Neural cell (in vitro differentiated cells): ENCODE measurements at regions not wholly inside any gene's neighbourhood (a gene's known extent, or its start where the extent isn't known, plus 50 kb on each side); places are given as distances from the start of the nearest gene placed in this dataset.

Experiments
- EP300 ChIP-seq: fragments of 450-650 bp; conservative IDR thresholded peaks from 2 replicates; pipeline ENCODE4 v1.6.1; 2014; ENCODE audit warnings: antibody characterized with exemption, mild to moderate bottlenecking, moderate library complexity; ENCODE audit not compliant: poor library complexity, severe bottlenecking
- EZH2 ChIP-seq: fragments of 200-600, 300-800 bp; shearing (Covaris generic), sonication (generic); IDR thresholded peaks from 2 replicates; pipeline ENCODE4 v1.6.1; 2014; ENCODE audit warnings: antibody characterized with exemption, low read length, borderline replicate concordance, mild to moderate bottlenecking; ENCODE audit not compliant: insufficient read depth, poor library complexity, severe bottlenecking
- POLR2AphosphoS5 ChIP-seq: IDR thresholded peaks from 2 replicates; pipeline ENCODE4 v1.6.1; 2012
- SMC3 ChIP-seq: fragments of 450-650 bp; conservative IDR thresholded peaks from 2 replicates; pipeline ENCODE4 v1.6.1; 2014; ENCODE audit warnings: antibody characterized with exemption, mild to moderate bottlenecking, moderate library complexity; ENCODE audit not compliant: poor library complexity
- TF ChIP-seq, protein P1 (sequence below): fragments of 450-650 bp; IDR thresholded peaks from 2 replicates; pipeline ENCODE4 v1.5.1; 2014; ENCODE audit warnings: antibody characterized with exemption, mild to moderate bottlenecking, moderate library complexity; ENCODE audit not compliant: poor library complexity, severe bottlenecking
- TF ChIP-seq, protein P2 (sequence below): IDR thresholded peaks from 2 replicates; pipeline ENCODE4 v1.6.1; 2012; ENCODE audit warnings: borderline replicate concordance

DNA sequence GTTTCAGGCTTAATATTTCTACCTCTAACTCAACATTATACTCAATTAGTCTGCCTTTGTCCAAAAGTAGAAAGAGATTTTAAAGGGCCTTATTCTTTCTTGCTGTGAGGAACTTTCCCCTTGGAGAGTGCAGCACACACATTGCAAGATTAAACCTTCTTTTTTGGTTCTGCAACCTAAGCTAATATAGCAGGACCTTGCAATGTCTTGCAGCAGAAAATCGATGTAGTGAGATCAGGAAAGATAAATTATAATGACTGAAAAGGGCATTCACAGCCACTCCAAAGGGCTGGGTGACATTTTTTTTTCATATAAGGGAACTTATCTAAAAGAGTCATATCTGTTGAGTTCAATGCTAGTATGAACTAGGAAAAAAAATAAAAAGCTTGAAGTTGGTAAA lies 422.7 kb upstream of the ADAMTS16 start:
- TF ChIP-seq, protein P1, sequence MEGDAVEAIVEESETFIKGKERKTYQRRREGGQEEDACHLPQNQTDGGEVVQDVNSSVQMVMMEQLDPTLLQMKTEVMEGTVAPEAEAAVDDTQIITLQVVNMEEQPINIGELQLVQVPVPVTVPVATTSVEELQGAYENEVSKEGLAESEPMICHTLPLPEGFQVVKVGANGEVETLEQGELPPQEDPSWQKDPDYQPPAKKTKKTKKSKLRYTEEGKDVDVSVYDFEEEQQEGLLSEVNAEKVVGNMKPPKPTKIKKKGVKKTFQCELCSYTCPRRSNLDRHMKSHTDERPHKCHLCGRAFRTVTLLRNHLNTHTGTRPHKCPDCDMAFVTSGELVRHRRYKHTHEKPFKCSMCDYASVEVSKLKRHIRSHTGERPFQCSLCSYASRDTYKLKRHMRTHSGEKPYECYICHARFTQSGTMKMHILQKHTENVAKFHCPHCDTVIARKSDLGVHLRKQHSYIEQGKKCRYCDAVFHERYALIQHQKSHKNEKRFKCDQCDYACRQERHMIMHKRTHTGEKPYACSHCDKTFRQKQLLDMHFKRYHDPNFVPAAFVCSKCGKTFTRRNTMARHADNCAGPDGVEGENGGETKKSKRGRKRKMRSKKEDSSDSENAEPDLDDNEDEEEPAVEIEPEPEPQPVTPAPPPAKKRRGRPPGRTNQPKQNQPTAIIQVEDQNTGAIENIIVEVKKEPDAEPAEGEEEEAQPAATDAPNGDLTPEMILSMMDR = no peak
- TF ChIP-seq POLR2AphosphoS5 = no peak
- TF ChIP-seq SMC3 = no peak
- TF ChIP-seq EZH2 = no peak
- no peak for TF ChIP-seq EP300
- TF ChIP-seq, protein P2, sequence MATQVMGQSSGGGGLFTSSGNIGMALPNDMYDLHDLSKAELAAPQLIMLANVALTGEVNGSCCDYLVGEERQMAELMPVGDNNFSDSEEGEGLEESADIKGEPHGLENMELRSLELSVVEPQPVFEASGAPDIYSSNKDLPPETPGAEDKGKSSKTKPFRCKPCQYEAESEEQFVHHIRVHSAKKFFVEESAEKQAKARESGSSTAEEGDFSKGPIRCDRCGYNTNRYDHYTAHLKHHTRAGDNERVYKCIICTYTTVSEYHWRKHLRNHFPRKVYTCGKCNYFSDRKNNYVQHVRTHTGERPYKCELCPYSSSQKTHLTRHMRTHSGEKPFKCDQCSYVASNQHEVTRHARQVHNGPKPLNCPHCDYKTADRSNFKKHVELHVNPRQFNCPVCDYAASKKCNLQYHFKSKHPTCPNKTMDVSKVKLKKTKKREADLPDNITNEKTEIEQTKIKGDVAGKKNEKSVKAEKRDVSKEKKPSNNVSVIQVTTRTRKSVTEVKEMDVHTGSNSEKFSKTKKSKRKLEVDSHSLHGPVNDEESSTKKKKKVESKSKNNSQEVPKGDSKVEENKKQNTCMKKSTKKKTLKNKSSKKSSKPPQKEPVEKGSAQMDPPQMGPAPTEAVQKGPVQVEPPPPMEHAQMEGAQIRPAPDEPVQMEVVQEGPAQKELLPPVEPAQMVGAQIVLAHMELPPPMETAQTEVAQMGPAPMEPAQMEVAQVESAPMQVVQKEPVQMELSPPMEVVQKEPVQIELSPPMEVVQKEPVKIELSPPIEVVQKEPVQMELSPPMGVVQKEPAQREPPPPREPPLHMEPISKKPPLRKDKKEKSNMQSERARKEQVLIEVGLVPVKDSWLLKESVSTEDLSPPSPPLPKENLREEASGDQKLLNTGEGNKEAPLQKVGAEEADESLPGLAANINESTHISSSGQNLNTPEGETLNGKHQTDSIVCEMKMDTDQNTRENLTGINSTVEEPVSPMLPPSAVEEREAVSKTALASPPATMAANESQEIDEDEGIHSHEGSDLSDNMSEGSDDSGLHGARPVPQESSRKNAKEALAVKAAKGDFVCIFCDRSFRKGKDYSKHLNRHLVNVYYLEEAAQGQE = no peak
